ENCODE measurements at regions not wholly inside any gene's neighbourhood (a gene's known extent, or its start where the extent isn't known, plus 50 kb on each side); places are given as distances from the start of the nearest gene placed in this dataset.

DNA sequence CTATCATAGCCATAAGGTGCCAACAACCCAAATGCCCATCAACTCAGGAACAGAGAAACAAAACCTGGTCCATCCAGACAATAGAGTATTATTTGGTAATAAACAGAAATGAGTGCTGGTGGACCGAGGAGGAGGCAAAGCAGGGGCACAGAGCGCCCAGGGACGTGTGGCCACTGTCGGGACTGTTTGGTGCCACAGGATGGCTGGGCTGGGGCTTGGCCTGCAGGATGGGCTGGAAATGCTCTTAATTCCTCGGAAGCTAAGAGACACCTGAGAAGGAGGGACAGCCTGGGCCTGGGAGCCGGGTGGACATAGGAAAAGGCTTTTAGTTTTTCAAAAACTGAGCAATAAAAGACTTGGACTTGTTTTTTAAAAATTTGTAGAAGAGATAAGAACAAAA, 216.4 kb downstream of the DLL1 start (continued):
- TF ChIP-seq HDAC2 (IDR thresholded peaks at IDR 0.05; ENCODE audit: borderline replicate concordance in 1 of 2, low read depth in 2 of 2, low read length in 2 of 2) (no peak), POLR2AphosphoS5 (IDR thresholded peaks at IDR 0.05; ENCODE audit: low read depth, low read length) (no peak), FOSL1 (IDR thresholded peaks at IDR 0.05; ENCODE audit: insufficient read depth, low read depth, low read length) (no peak), PHF8 (conservative IDR thresholded peaks at IDR 0.05; ENCODE audit: low read depth, low read length) (no peak), MAFK (IDR thresholded peaks at IDR 0.05; ENCODE audit: low read depth, low read length) (no peak)

All from H1 (cell line).